ENCODE measurements at regions not wholly inside any gene's neighbourhood (a gene's known extent, or its start where the extent isn't known, plus 50 kb on each side); places are given as distances from the start of the nearest gene placed in this dataset.
A peak's percentile ranks its signal among the peaks of the same experiment; 100 is the strongest.

GRCh38 chrX:5117816-5118215 lies 1110.9 kb downstream of the NLGN4X start:
- Histone ChIP-seq H3K27me3 (ENCODE audit: control insufficient read depth in 4 of 4, insufficient read depth in 4 of 4, low read length in 3 of 4) (no peaks in the 10 kb centered on the region), H3K9ac (ENCODE audit: low read depth in 1 of 2, low read length in 2 of 2) (no peak overlapping the region), H3K27ac (ENCODE audit: low read depth in 1 of 2, low read length in 2 of 2) (no peak overlapping the region), H3K4me3 (ENCODE audit: low read depth in 1 of 3, low read length in 3 of 3) (no peak overlapping the region), H3K36me3 (ENCODE audit: control insufficient read depth in 4 of 4, insufficient read depth in 3 of 4, low read depth in 1 of 4, low read length in 3 of 4) (no peaks in the 10 kb centered on the region), H3K4me1 (ENCODE audit: control insufficient read depth in 4 of 4, insufficient read depth in 4 of 4, low read length in 3 of 4) (no peaks in the 10 kb centered on the region), H3K9me3 (ENCODE audit: control insufficient read depth in 4 of 4, low read length in 3 of 4) (no peaks in the 10 kb centered on the region)
- TF ChIP-seq REST (IDR thresholded peaks at IDR 0.05) (no peak), RXRA (IDR thresholded peaks at IDR 0.05) (no peak), TAF1 (conservative IDR thresholded peaks at IDR 0.05) (no peak)
- no peak for DNase-seq (ENCODE audit: low spot score)
- WGBS: 78% methylated on average over 4 of the region's 4 CpGs

- WGBS: 45% methylated on average over 6 of the region's 6 CpGs
- Histone ChIP-seq H3K4me3 (ENCODE audit: low read depth in 1 of 3, low read length in 3 of 3) (no peak overlapping the region), H3K4me1 (ENCODE audit: control insufficient read depth in 4 of 4, insufficient read depth in 4 of 4, low read length in 3 of 4) (no peaks in the 10 kb centered on the region), H3K9me3 (ENCODE audit: control insufficient read depth in 4 of 4, low read length in 3 of 4) (no peaks in the 10 kb centered on the region), H3K27ac (ENCODE audit: low read depth in 1 of 2, low read length in 2 of 2) (no peak overlapping the region), H3K36me3 (ENCODE audit: control insufficient read depth in 4 of 4, insufficient read depth in 3 of 4, low read depth in 1 of 4, low read length in 3 of 4) (no peaks in the 10 kb centered on the region), H3K27me3 (ENCODE audit: control insufficient read depth in 4 of 4, insufficient read depth in 4 of 4, low read length in 3 of 4) (no peaks in the 10 kb centered on the region), H3K9ac (ENCODE audit: low read depth in 1 of 2, low read length in 2 of 2) (no peak overlapping the region)
- TF ChIP-seq RAD21 (IDR thresholded peaks at IDR 0.05) (peak; percentile 22 to 61), ZBTB33 (IDR thresholded peaks at IDR 0.05) (no peak), CTCF (IDR thresholded peaks at IDR 0.05; ENCODE audit: low read depth, low read length, missing input control) (peak; percentile 13)
- DNase-seq (ENCODE audit: low spot score): no peak
Measured at GRCh38 chrX:5113128-5113527, 1115.5 kb downstream of the NLGN4X start.

- no peak overlapping the region for H3K4me3 ChIP-seq (ENCODE audit: low read depth in 1 of 3, low read length in 3 of 3)
- no peak overlapping the region for H3K9ac ChIP-seq (ENCODE audit: low read depth in 1 of 2, low read length in 2 of 2)
- DNase-seq (ENCODE audit: low spot score): no peak
- 89% methylated on average over 8 of the region's 8 CpGs for WGBS
- no peaks in the 10 kb centered on the region for H3K36me3 ChIP-seq (ENCODE audit: control insufficient read depth in 4 of 4, insufficient read depth in 3 of 4, low read depth in 1 of 4, low read length in 3 of 4)
- no peak overlapping the region for H3K27ac ChIP-seq (ENCODE audit: low read depth in 1 of 2, low read length in 2 of 2)
- H3K4me1 ChIP-seq (ENCODE audit: control insufficient read depth in 4 of 4, insufficient read depth in 4 of 4, low read length in 3 of 4): no peaks in the 10 kb centered on the region
- H3K9me3 ChIP-seq (ENCODE audit: control insufficient read depth in 4 of 4, low read length in 3 of 4): no peaks in the 10 kb centered on the region
- H3K27me3 ChIP-seq (ENCODE audit: control insufficient read depth in 4 of 4, insufficient read depth in 4 of 4, low read length in 3 of 4): no peaks in the 10 kb centered on the region
- TF ChIP-seq HNF4A (conservative IDR thresholded peaks at IDR 0.05) (no peak), CTCF (IDR thresholded peaks at IDR 0.05; ENCODE audit: low read depth, low read length, missing input control) (no peak), REST (IDR thresholded peaks at IDR 0.05) (no peak), JUND (IDR thresholded peaks at IDR 0.05) (no peak), NR2F2 (IDR thresholded peaks at IDR 0.05) (no peak), HNF4G (IDR thresholded peaks at IDR 0.05) (no peak), YY1 (IDR thresholded peaks at IDR 0.05) (no peak), RAD21 (IDR thresholded peaks at IDR 0.05) (no peak), ATF3 (IDR thresholded peaks at IDR 0.05) (no peak), SP1 (IDR thresholded peaks at IDR 0.05) (no peak), GABPA (IDR thresholded peaks at IDR 0.05 in 1 of 2, conservative IDR thresholded peaks at IDR 0.05 in 1 of 2) (no peak)
Measured at GRCh38 chrX:5100004-5100403, 1128.7 kb downstream of the NLGN4X start.

Measured in liver (tissue), 8 donors.